HUES64 (cell line): ENCODE measurements at regions not wholly inside any gene's neighbourhood (a gene's known extent, or its start where the extent isn't known, plus 50 kb on each side); places are given as distances from the start of the nearest gene placed in this dataset.

Experiments
- H3K27ac ChIP-seq: 2 replicates; pipeline ENCODE4 v1.7.0; 2013; ENCODE audit warnings: low read depth, low read length, inconsistent platforms
- H3K27me3 ChIP-seq: 2 replicates; pipeline ENCODE4 v1.6.1; 2013; ENCODE audit warnings: mild to moderate bottlenecking, low read length; ENCODE audit not compliant: insufficient read depth
- H3K36me3 ChIP-seq: 2 replicates; pipeline ENCODE4 v1.6.1; 2013; ENCODE audit warnings: mild to moderate bottlenecking, low read length; ENCODE audit not compliant: insufficient read depth
- H3K4me1 ChIP-seq: 2 replicates; pipeline ENCODE4 v1.6.1; 2013; ENCODE audit warnings: mild to moderate bottlenecking, low read length, moderate library complexity; ENCODE audit not compliant: insufficient read depth
- H3K4me3 ChIP-seq: 2 replicates; pipeline ENCODE4 v1.5.1; 2013; ENCODE audit warnings: mild to moderate bottlenecking, low read length, moderate library complexity
- H3K9ac ChIP-seq: 2 replicates; pipeline ENCODE4 v1.6.1; 2013; ENCODE audit warnings: mild to moderate bottlenecking, low read depth, low read length
- H3K9me3 ChIP-seq: 2 replicates; pipeline ENCODE4 v1.6.1; 2013; ENCODE audit warnings: low read depth, low read length; ENCODE audit not compliant: insufficient read depth
- WGBS: fragments of 150-250, 120-280 bp; methylation state at CpG from one replicate; pipeline ENCODE4 v1.1.7; 2013; ENCODE audit warnings: missing lambda C conversion rate; 5-methylcytosine and 5-hydroxymethylcytosine counted together

- Histone ChIP-seq H3K27me3 (no peaks in the 10 kb centered on the region), H3K4me1 (peaks cover 8% of the 10 kb centered on the region; the same call in 1 of the 2 replicates), H3K9ac (no peak overlapping the region), H3K9me3 (no peaks in the 10 kb centered on the region), H3K36me3 (no peaks in the 10 kb centered on the region), H3K4me3 (no peak overlapping the region), H3K27ac (no peak overlapping the region)
- 96% methylated on average over 2 of the region's 2 CpGs for WGBS
Measured at GRCh38 chr14:43479596-43480195, 1027.4 kb downstream of the FSCB start.

- Histone ChIP-seq H3K4me1 (peaks cover 11% of the 10 kb centered on the region; the same call in 1 of the 2 replicates), H3K36me3 (no peaks in the 10 kb centered on the region), H3K27ac (no peak overlapping the region), H3K9me3 (no peaks in the 10 kb centered on the region), H3K4me3 (no peak overlapping the region), H3K9ac (no peak overlapping the region), H3K27me3 (no peaks in the 10 kb centered on the region)
- WGBS, result 84% methylated on average over 2 of the region's 2 CpGs
Measured at GRCh38 chr14:43476822-43477221, 1030.3 kb downstream of the FSCB start.

DNA sequence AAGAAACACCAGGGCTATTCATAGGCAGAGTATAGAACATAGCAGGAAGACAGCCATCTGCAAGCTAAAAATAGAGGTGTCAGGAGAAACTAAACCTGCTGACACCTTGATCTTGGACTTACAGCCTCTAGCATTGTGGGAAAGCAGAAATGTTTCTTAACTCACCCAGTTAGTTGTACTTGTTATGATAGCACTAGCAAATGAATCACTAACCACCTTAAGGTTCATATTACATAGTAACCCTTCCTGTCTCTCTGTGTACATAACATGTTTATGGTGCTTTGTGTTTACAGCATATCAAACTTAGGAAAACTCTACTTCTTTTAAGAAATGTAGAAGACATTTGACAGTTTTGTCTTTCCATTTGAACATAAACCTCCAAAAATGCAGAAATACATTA is 1031.3 kb downstream of the FSCB start:
- H3K4me3 ChIP-seq, result no peak overlapping the region
- peaks cover 15% of the 10 kb centered on the region for H3K4me1 ChIP-seq
- no peak overlapping the region for H3K9ac ChIP-seq
- H3K27me3 ChIP-seq, result no peaks in the 10 kb centered on the region
- H3K9me3 ChIP-seq, result no peaks in the 10 kb centered on the region
- H3K36me3 ChIP-seq, result no peaks in the 10 kb centered on the region
- no peak overlapping the region for H3K27ac ChIP-seq

DNA sequence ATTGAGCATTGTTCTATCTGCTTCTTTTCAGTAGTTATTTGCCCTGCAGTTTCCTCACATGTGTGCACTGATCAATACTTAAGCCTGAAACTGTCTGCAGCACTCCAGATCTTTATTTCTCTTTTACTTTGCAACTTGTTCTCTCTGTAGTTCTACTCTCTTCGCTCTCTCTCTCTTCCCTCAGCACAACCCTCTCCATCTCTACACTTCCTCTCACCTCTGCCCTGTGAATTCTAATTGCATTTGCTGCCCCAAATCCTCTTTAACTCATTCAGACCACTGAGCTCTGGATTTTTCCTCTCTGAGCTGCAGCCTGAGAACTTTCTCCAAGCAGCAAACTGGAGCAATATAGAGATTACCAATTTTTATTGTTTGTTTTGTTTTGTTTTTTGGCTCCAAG is 1035.5 kb downstream of the FSCB start:
- Histone ChIP-seq H3K9ac (no peak overlapping the region), H3K27me3 (no peaks in the 10 kb centered on the region), H3K27ac (0 out of 2 replicates have a peak overlapping the region, but pooled peaks have one; percentile 27), H3K4me1 (peaks cover 12% of the 10 kb centered on the region), H3K4me3 (no peak overlapping the region), H3K9me3 (no peaks in the 10 kb centered on the region), H3K36me3 (no peaks in the 10 kb centered on the region)
- 86% methylated on average over 1 of the region's 1 CpG for WGBS

- H3K9me3 ChIP-seq, result no peaks in the 10 kb centered on the region
- H3K27me3 ChIP-seq, result no peaks in the 10 kb centered on the region
- no peak overlapping the region for H3K27ac ChIP-seq
- H3K9ac ChIP-seq, result no peak overlapping the region
- no peak overlapping the region for H3K4me3 ChIP-seq
- no peaks in the 10 kb centered on the region for H3K4me1 ChIP-seq
- 96% methylated on average over 1 of the region's 1 CpG for WGBS
- H3K36me3 ChIP-seq, result no peaks in the 10 kb centered on the region
Measured at GRCh38 chr14:43464968-43465367, 1042.1 kb downstream of the FSCB start.

DNA sequence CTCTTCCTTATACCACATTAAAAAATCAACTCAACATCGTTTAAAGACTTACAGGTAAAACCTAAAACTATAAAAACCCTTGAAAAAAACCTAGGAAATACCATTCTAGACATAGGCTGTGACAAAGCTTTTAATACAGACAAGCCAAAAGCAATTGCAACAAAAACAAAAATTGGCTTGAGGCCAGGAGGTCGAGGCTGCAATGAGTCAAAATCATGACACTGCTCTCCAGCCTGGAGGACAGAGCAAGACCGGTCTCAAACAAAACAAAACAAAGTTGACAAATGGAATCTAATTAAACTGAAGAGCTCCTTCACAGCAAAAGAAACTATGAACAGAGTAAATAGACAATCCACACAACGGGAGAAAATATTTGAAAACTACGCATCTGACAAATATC is 1057.8 kb downstream of the FSCB start:
- Histone ChIP-seq H3K27ac (no peak overlapping the region), H3K27me3 (no peaks in the 10 kb centered on the region), H3K9ac (no peak overlapping the region), H3K4me1 (no peaks in the 10 kb centered on the region), H3K36me3 (no peaks in the 10 kb centered on the region), H3K4me3 (no peak overlapping the region), H3K9me3 (0 out of 2 replicates have a peak, but pooled peaks cover 7% of the 10 kb centered on the region)
- 95% methylated on average over 5 of the region's 5 CpGs for WGBS

- no peaks in the 10 kb centered on the region for H3K9me3 ChIP-seq
- WGBS, result 94% methylated on average over 3 of the region's 3 CpGs
- no peaks in the 10 kb centered on the region for H3K27me3 ChIP-seq
- no peaks in the 10 kb centered on the region for H3K4me1 ChIP-seq
- no peak overlapping the region for H3K9ac ChIP-seq
- no peak overlapping the region for H3K27ac ChIP-seq
- H3K4me3 ChIP-seq, result no peak overlapping the region
- H3K36me3 ChIP-seq, result no peaks in the 10 kb centered on the region
Measured at GRCh38 chr14:43438056-43438455, 1069.0 kb downstream of the FSCB start.

DNA sequence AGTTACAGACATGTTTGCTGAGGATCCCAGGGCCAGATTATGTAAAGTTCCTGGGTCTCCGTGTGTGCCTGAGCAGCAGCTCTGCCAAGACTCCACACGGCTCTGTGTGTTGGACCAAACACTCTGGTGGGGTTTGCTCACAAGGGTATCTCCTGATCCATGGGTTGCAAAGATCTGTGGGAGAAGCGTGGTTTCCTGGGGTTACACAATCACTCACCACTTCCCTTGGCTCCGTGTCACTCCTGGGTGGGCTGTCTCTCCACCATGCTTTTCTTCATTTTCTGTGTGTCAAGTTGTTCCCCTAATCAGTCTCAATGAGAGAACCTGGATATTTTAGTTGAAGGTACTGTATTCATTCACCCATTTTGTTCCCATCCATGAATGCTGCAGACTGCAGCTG is 1088.8 kb downstream of the FSCB start:
- H3K9ac ChIP-seq, result no peak overlapping the region
- 96% methylated on average over 4 of the region's 4 CpGs for WGBS

DNA sequence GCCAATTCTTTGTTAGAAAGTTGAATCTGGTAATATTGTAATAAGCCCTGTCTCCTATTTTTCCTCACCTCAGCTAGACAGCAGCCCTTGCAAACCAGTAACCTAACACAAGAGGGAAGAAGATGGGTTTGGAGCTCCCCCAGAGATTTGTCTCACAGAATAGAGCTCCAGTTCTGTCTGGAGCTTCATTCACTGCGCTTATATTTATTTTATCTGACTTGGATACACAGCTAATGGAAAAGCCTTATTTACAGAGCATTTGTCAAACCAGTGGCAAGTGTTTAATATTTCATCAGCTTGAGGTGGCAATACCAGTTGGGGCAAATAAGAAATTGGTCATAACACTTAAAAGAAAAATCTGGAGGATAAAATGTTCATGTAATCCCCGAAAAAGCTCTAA is 1094.0 kb downstream of the FSCB start:
- H3K9ac ChIP-seq, result no peak overlapping the region
- no peaks in the 10 kb centered on the region for H3K4me1 ChIP-seq
- no peaks in the 10 kb centered on the region for H3K36me3 ChIP-seq
- no peak overlapping the region for H3K27ac ChIP-seq
- 100% methylated on average over 1 of the region's 2 CpGs for WGBS
- H3K4me3 ChIP-seq, result no peak overlapping the region
- H3K9me3 ChIP-seq, result no peaks in the 10 kb centered on the region
- no peaks in the 10 kb centered on the region for H3K27me3 ChIP-seq

More for the DNA sequence above, 1088.8 kb downstream of the FSCB start:
- H3K4me3 ChIP-seq, result no peak overlapping the region
- no peaks in the 10 kb centered on the region for H3K27me3 ChIP-seq
- no peaks in the 10 kb centered on the region for H3K4me1 ChIP-seq
- no peak overlapping the region for H3K27ac ChIP-seq
- no peaks in the 10 kb centered on the region for H3K36me3 ChIP-seq
- H3K9me3 ChIP-seq, result no peaks in the 10 kb centered on the region

- 91% methylated on average over 1 of the region's 1 CpG for WGBS
- H3K27me3 ChIP-seq, result no peaks in the 10 kb centered on the region
- H3K27ac ChIP-seq, result no peak overlapping the region
- no peaks in the 10 kb centered on the region for H3K9me3 ChIP-seq
- H3K9ac ChIP-seq, result no peak overlapping the region
- H3K4me1 ChIP-seq, result no peaks in the 10 kb centered on the region
- no peak overlapping the region for H3K4me3 ChIP-seq
- no peaks in the 10 kb centered on the region for H3K36me3 ChIP-seq
Measured at GRCh38 chr14:43411841-43412240, 1095.2 kb downstream of the FSCB start.

- no peaks in the 10 kb centered on the region for H3K4me1 ChIP-seq
- H3K9ac ChIP-seq, result no peak overlapping the region
- no peaks in the 10 kb centered on the region for H3K36me3 ChIP-seq
- H3K4me3 ChIP-seq, result no peak overlapping the region
- H3K27ac ChIP-seq, result no peak overlapping the region
- 61% methylated on average over 3 of the region's 3 CpGs for WGBS
- no peaks in the 10 kb centered on the region for H3K27me3 ChIP-seq
- H3K9me3 ChIP-seq, result no peaks in the 10 kb centered on the region
Measured at GRCh38 chr14:43410631-43411030, 1096.5 kb downstream of the FSCB start.

- no peak overlapping the region for H3K9ac ChIP-seq
- H3K4me3 ChIP-seq, result no peak overlapping the region
- H3K9me3 ChIP-seq, result no peaks in the 10 kb centered on the region
- H3K27me3 ChIP-seq, result no peaks in the 10 kb centered on the region
- no peak overlapping the region for H3K27ac ChIP-seq
- no peaks in the 10 kb centered on the region for H3K36me3 ChIP-seq
- no peaks in the 10 kb centered on the region for H3K4me1 ChIP-seq
Measured at GRCh38 chr14:43408472-43408871, 1098.6 kb downstream of the FSCB start.
